Forelimb muscle (tissue), 1 donor: ENCODE measurements at regions not wholly inside any gene's neighbourhood (a gene's known extent, or its start where the extent isn't known, plus 50 kb on each side); places are given as distances from the start of the nearest gene placed in this dataset.

ENCODE experiments used
- DNase-seq: peaks from one replicate; pipeline ENCODE4 v3.0.0-alpha.2; 2013; ENCODE audit warnings: low read depth

DNA sequence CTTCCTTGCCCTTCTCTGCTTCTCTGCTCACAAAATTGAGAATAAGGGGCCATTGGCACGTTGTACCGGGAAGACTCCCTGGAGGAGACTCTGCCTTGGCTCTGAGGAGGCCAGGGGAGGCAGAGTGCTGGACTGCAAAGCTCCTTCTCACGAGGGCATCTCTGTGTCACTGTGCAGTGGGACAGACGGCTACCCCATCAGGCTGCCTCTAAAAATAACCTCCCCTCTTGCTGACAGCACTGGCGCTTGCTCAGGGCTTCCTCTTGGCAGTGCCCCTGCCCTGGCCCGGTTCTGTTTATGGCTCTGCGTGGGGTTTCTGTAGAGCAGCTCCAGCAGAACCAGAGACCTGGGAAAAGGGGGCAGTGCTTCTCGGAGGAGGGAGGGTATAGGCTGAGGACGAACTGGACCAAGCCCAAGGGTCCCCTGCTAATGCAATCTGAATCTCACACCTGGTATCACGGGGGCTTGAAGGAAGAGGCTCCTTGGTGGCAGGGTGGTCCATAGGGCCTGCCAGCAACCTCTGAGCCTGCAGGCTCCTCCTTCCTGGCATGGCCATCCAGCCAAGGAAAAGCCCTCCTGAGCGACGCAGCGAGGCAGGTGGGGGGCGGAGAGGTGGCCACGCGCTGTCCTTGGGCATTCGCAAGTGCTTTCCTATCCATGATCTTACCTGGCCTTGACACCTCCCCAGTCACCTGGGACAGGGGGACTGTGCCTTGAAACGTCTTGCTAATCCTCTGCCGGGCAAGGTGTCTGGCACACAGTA lies 63.3 kb upstream of the TLE3 start:
- DNase-seq = no peak

DNA sequence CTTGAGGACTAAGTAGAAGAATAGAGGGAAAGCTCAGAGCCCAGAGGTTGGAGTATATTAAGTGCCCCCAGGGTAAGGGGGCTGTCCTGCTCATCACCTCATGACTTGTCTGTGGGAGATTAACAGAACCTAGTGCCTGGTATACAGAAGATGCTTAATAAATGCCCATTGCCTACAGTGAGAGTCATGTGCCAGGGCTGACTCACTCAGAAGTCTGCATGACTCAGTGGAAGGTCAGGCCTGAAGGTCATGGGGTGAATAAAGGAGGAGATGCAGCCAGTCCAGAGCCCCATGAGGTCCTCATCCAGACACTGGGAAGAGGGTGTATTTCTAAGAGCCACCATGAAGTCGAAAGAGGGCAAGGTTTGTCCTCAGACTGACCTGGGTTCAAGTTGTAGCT lies 62.5 kb upstream of the TLE3 start:
- no peak for DNase-seq

DNA sequence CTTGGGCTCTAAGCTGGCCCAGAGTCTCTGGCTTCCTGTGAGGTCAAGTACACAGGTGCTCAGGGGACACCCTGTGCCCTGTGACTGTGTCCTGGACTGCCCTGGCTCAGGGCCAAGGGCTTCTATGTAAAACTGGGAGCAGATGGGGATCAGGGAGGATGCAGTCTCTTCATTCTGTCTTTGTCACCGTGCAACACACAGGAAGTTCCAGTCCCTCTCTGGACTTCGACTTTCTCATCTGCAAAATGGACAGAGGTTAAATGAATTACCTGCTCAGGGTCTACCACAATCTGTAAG lies 61.9 kb upstream of the TLE3 start:
- DNase-seq = no peak

DNA sequence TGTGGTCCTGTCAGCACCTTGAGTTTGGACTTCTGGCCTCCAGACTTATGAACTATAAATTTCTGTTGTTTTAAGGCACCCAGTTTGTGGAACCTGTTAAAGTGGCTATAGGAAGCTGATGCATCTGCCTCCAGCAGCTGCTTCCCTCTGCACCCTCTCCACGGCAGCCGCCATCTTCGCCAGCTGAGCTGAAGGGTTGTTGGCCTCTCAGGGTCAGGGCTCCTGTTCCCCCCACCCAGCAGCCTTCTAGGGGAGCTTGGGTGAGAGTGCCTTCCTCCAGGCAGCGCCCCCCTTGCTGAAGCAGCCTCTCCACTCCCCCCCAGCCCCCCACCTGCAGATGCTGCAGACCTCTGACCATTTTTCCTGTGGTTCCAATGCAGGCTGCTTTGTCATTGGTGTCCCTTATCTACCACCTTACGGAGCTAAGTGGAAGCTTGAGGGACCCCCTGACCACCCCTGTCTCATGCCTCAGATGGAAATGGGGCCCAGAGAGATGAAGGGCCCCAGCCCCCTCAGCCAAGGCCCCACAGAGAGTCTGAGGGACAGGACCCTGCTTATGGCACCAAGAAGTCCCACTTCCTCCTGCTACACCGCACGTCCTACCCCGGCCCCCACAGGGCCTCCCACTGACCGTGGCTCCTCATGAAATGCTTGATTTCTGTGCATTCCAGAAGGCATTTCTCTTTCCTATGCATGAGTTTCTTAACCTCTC lies 61.4 kb upstream of the TLE3 start:
- no peak for DNase-seq

DNA sequence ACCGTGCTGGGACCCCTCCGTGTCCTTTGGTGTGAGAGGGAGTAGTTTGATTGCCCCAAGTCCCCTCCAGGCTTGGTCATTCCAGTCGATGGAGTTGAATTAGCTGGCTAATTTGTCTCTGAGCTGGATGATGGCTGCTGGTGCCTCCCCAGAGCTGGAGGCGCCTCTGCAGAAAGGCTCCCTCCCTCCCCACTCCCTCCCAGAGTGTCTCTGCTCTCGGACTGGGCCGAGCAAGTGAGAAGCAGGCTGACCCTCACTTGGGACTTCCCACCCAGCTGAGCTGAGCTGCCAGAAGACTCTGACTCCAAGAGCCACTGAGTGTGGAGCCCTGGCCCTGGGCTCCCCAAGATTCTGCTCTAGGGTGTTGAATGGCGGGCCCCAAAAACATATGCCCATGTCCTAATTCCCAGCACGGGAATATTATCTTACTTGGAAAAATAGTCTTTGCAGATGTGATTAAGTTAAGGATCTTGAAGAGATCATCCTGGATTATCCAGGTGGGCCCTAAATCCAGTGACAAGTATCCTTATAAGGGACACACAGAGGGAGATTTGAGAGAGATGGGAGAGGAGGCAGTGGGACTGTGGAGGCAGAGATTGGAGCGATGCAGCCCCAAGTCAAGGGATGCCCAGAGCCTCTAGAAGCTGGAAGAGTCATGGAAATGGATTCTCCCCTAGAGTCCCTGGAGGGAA lies 60.7 kb upstream of the TLE3 start:
- no peak for DNase-seq

DNA sequence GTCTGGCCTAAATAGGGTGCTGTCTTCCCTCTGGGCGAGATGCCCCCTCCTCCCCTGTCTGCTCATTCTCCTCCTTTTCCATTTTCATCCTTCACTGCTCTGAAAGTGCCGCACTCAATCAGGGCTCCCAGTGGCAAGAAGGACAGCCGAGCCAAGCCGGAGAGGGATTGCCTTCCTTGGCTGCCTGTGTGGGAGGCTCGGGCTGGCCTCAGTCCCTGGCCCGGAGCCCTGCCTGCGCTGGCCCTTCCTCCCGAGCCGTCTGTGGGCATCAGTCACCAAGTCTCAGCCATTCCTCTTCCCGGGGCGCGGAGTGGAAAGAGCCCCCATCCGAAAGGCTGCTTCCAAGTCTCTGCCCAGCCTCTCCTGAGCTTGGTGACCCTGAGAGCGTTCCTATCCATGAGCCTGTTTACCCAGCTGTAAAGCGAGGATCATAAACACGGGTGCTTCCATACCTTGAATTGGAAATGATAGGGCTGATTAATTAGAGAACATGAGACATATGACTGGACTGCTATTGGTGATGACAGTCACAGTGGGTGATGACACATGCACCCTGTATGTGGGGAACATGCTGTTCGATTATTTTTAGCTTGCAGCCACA lies 59.1 kb upstream of the TLE3 start:
- DNase-seq = no peak

DNA sequence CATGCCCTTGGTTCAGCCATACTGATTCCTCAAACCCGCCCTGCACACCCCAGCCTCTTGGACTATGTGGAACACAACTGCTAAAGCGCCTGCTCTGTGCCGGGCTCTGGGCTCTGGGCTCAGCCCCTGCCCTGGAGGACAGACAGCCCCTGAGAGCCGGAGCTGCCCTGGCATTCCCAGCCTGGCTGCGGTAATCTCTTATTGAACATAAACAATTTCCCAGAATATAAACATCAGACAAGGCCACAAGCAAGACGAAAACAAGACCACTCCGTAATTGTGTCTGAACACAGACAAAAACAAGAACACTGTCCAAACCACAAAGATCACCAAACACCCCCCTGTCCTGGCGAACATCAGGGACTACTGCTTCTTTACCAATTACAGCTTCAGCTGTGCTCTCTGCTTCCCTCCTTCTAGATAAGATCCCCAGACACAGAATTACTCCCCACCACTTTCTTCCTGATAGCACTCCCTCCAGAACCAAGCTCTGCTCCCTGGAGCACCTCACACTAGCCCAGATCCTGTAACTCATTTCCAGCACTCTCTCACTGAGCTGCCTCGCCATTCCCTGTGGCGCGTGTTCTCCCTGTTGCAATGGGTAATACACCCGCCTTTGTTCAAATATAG lies 57.1 kb upstream of the TLE3 start:
- no peak for DNase-seq

DNA sequence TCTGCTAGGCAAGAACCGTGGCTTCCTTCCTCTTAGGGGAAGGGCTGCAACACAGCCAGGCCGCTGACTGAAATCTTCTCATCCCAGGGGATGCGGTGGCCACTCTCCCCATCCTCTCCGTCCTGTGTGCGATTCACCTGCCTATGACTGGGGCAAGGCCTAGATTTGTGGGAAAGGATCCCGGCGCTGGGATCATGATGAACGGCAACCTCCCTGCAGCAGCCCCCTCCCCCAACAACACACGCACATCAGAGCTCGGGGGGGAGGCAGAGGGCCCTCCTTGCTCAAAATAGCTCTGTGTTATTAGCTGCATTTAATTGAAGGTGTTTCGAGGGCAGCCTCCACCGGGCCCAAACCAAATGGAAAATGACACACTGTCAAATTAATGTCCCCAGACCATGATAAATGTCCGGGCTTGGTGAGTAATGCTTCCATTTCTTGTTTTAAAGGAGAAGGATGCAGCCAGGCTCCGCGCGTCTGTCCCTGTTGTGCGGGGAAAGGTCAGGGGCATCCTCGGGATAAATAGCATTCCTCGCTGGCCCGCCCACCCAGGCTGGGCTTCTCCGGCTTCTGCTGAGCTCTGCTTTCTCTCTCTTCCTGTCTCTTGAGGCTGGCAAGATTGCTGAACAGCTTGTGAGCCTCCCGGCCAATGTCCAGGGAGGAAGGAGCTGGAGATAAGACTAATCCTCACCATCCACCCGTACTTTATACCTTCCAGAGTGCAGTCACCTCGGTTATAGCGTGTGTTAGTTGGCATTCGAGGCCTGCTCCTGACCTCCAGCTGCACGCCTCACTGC lies 56.4 kb upstream of the TLE3 start:
- DNase-seq = no peak

DNA sequence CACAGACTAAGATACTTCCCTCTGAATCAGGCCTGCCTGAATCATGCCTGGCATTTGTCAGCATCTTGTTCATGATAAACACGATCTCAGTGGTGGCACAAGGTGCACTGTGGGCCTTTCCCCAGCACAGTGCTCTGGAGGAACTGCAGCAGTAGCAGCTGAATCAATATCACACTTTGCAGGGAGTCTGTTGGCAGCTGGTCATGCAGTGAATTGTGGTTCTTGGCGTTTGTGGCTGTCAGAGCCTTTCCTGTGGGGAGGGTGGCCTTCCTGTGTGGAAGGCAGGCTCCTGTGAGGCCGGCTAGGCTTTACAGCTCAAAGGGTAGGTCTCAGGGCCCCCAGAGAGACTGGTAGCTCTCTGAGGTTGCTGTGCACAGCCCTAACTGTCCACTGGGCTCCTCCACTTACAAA lies 54.4 kb upstream of the TLE3 start:
- DNase-seq = no peak

DNA sequence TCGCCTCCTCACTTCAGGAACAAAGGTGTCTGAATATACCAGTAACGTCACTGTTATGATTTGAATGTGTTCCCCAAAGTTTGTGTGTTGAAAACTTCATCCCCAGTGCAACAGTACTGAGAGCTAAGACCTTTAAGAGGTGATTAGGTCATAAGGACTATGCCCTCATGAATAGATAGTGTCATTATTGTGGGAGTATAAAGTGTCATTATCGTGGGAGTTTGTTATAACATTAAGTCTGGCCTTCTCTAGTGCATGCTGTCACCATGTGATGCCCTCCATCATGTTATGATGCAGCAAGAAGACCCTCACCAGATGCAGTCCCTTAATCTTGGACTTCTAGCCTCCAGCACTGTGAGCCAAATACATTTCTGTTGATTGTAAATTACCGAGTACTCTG lies 53.7 kb upstream of the TLE3 start:
- no peak for DNase-seq

DNA sequence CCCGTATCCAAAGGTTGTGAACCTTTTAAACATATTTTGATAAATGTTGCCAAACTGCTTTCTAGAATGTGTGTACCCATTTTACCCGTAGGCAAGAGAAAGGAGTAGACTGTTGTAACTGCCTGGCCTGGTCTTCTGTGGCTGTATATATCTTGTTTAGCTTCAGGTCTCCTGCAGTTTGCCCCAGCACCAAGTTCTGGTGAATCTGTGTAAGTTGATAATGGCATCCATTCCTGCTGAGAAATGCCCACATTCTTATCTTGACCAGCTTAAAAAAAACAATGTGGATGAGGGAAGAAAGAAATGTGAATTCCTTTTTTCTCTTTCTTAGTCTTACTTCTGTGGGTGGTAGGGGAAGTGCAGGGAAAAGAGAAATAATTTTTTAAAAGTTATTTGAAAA lies 53.3 kb upstream of the TLE3 start:
- no peak for DNase-seq

DNA sequence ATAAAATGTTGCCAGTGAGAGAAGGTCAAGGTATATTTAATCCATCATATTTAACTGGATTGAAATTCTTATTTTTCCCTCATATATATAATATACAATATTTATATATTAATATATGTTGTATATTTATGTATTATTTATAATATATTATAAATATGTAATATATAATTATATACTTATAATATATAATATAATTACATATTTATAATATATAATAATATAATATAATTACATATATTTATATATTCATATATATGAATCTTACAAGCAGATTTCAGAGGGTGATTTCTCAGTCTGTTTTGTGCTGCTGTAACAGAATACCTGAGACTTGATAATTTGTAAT lies 52.7 kb upstream of the TLE3 start:
- no peak for DNase-seq

DNA sequence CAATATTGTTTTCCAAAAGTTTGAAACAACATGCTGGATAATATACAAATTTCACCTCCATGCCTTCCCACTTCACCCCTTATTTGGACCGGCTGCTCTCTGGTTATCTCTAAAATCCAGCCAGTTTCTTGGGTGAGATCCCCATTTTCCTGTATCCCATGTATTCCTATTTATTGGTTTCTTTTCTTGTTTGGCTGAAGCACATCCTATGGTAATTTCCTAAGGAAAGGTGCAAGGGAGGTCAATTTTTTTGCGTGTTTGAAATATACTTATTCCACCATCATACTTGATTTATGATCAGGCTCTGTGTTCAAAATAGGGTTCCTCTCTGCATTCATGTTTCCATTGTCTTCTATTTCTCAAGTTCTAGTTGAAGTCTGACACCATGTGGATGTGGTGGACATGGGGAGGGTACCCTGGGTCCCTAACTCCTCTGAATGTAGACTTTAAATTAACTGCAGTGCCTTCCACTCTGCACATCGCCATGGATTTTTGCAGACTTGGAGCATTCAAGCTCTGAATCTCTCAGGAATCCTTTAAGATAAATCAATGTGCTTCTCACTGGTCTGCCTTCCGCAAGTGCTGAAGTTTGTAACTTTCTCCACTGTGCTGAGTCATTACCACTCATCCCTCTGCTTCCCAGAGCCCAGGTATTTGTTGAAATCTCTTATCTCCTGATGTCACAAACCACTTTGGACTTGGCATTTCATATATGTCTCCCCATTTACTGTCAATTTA lies 52.1 kb upstream of the TLE3 start:
- DNase-seq = no peak

DNA sequence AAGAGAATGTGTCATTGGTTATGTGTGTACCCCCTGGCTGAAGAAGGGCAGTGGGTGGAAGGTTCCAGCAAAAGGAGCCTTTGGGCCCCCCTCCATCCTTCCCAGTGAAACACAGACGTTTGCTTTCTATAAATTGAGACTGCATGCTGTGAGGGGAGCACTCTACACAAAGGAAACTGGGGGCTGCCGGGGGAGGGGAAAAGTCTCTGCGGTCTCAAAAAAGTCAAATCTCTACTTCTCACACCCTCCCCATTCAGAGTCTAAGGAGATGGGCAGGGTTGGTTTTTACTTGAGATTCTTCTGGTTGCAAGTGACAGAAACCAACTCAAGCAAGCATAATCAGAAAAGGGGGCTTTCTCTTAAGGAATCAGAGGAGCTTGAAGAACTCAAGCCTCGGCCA lies 50.1 kb upstream of the TLE3 start:
- DNase-seq = no peak
